Liver (tissue), 3 donors: ENCODE measurements at regions not wholly inside any gene's neighbourhood (a gene's known extent, or its start where the extent isn't known, plus 50 kb on each side); places are given as distances from the start of the nearest gene placed in this dataset.

Source experiments
- CTCF ChIP-seq: fragments of 150-350 bp; IDR thresholded peaks from 2 replicates; pipeline ENCODE4 v1.5.1; 2017; ENCODE audit warnings: improper control_type of control experiment, low read depth, low read length; ENCODE audit not compliant: missing input control
- EGR1 ChIP-seq, 2 donors: IDR thresholded peaks; 2 replicates each; pipeline ENCODE4 v1.6.1; 2016 to 2018; ENCODE audit warnings: antibody characterized with exemption in 2 of 2, low read depth in 2 of 2
- FOXA1 ChIP-seq: IDR thresholded peaks from 2 replicates; pipeline ENCODE4 v1.6.1; 2016; ENCODE audit warnings: antibody characterized with exemption
- FOXA2 ChIP-seq: IDR thresholded peaks from 2 replicates; pipeline ENCODE4 v1.6.1; 2016; ENCODE audit warnings: antibody characterized with exemption
- HNF4A ChIP-seq, 2 donors: conservative IDR thresholded peaks; 2 replicates each; pipeline ENCODE4 v1.6.1; 2016; ENCODE audit warnings: antibody characterized with exemption in 2 of 2, mild to moderate bottlenecking in 2 of 2
- JUND ChIP-seq, 2 donors: IDR thresholded peaks; 2 replicates each; pipeline ENCODE4 v1.6.1; 2016; ENCODE audit warnings: antibody characterized with exemption in 2 of 2
- MAX ChIP-seq: IDR thresholded peaks from 2 replicates; pipeline ENCODE4 v1.6.1; 2016; ENCODE audit warnings: antibody characterized with exemption
- RAD21 ChIP-seq, 2 donors: IDR thresholded peaks; 2 replicates each; pipeline ENCODE4 v1.6.1; 2016; ENCODE audit warnings: antibody characterized with exemption in 2 of 2, mild to moderate bottlenecking in 2 of 2
- REST ChIP-seq: IDR thresholded peaks from 2 replicates; pipeline ENCODE4 v1.6.1; 2016; ENCODE audit warnings: antibody characterized with exemption, mild to moderate bottlenecking
- RXRA ChIP-seq, 2 donors: IDR thresholded peaks; 2 replicates each; pipeline ENCODE4 v1.6.1; 2017 to 2018; ENCODE audit warnings: antibody characterized with exemption in 2 of 2, mild to moderate bottlenecking in 1 of 2
- SP1 ChIP-seq: IDR thresholded peaks from 2 replicates; pipeline ENCODE4 v1.6.1; 2018; ENCODE audit warnings: antibody characterized with exemption, mild to moderate bottlenecking
- YY1 ChIP-seq: IDR thresholded peaks from 2 replicates; pipeline ENCODE4 v1.6.1; 2016; ENCODE audit warnings: antibody characterized with exemption, mild to moderate bottlenecking
- donor health status: healthy.
- donor health status: healthy.

DNA sequence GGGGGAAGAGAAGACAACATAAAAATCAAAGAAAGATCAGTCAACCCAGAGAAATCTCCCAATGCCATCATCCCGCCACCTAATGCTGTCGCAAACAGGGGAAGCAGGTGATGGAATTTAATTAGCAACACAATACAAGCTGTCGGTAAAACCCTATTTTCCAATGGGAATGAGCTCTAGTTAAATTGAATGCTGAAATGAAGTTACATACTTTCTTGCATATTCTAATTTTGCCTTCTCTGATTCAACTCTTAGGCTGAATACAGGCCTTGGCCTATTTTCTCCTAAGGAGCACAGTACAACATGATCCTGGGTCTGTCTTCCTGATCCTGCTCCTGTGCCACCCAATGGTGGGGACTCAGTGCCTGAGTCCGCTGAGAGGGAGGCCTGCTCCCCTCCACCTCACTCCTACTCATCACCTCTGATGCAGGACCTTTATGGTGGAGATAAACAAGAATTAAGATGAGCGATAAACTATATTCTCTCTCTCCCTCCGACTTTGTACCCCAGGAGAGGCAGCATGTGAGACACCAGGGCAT is 238.8 kb downstream of the GXYLT1 start:
- TF ChIP-seq CTCF: no peak
- TF ChIP-seq REST: no peak
- TF ChIP-seq MAX: no peak
- no peak for TF ChIP-seq SP1
- TF ChIP-seq YY1: no peak
- TF ChIP-seq FOXA1: no peak
- no peak for TF ChIP-seq RAD21 (IDR thresholded peaks at IDR 0.05)
- no peak for TF ChIP-seq JUND (IDR thresholded peaks at IDR 0.05)
- no peak for TF ChIP-seq HNF4A (conservative IDR thresholded peaks at IDR 0.05)
- no peak for TF ChIP-seq EGR1 (IDR thresholded peaks at IDR 0.05; ENCODE audit: low read depth in 2 of 2)
- TF ChIP-seq RXRA (IDR thresholded peaks at IDR 0.05): no peak
- no peak for TF ChIP-seq FOXA2
